Nephron (organoid): ENCODE measurements at regions not wholly inside any gene's neighbourhood (a gene's known extent, or its start where the extent isn't known, plus 50 kb on each side); places are given as distances from the start of the nearest gene placed in this dataset.

Source experiments
- H3K27ac Mint-ChIP-seq, 3 experiments: 2 replicates each; pipeline ENCODE4 v1.8.0; 2020; ENCODE audit warnings: mixed read lengths in 3 of 3, mild to moderate bottlenecking in 2 of 3, moderate library complexity in 1 of 3
- H3K27me3 Mint-ChIP-seq: 2 replicates; pipeline ENCODE4 v1.8.0; 2021; ENCODE audit warnings: low read depth, mild to moderate bottlenecking, moderate library complexity, mixed read lengths
- H3K36me3 Mint-ChIP-seq: 2 replicates; pipeline ENCODE4 v1.8.0; 2020; ENCODE audit warnings: low read depth, mixed read lengths
- H3K4me1 Mint-ChIP-seq: 2 replicates; pipeline ENCODE4 v1.8.0; 2020; ENCODE audit warnings: mixed read lengths
- H3K4me3 Mint-ChIP-seq, 3 experiments: 2 replicates each; pipeline ENCODE4 v1.8.0; 2020; ENCODE audit warnings: mild to moderate bottlenecking in 3 of 3, mixed read lengths in 3 of 3, moderate library complexity in 2 of 3
- H3K9me3 Mint-ChIP-seq: 2 replicates; pipeline ENCODE4 v1.8.0; 2020; ENCODE audit warnings: mixed read lengths
- CTCF ChIP-seq, 3 experiments: fragments of 200-600 bp; sonication (generic); IDR thresholded peaks; one replicate each; pipeline ENCODE4 v1.5.0; 2021; ENCODE audit warnings: antibody characterized with exemption in 3 of 3; ENCODE audit not compliant: unreplicated experiment in 3 of 3

GRCh38 chr3:82364827-82365226, 603.4 kb upstream of the GBE1 start:
- H3K36me3 Mint-ChIP-seq = no peaks in the 10 kb centered on the region
- no peak overlapping the region for H3K27ac Mint-ChIP-seq
- H3K4me3 Mint-ChIP-seq = no peak overlapping the region
- no peaks in the 10 kb centered on the region for H3K4me1 Mint-ChIP-seq
- no peaks in the 10 kb centered on the region for H3K9me3 Mint-ChIP-seq
- TF ChIP-seq CTCF (IDR thresholded peaks at IDR 0.05; ENCODE audit: unreplicated experiment in 3 of 3) = no peak
- no peaks in the 10 kb centered on the region for H3K27me3 Mint-ChIP-seq

GRCh38 chr3:82363131-82363530, 601.7 kb upstream of the GBE1 start:
- H3K9me3 Mint-ChIP-seq = no peaks in the 10 kb centered on the region
- H3K4me3 Mint-ChIP-seq = no peak overlapping the region
- no peaks in the 10 kb centered on the region for H3K36me3 Mint-ChIP-seq
- no peaks in the 10 kb centered on the region for H3K4me1 Mint-ChIP-seq
- no peak for TF ChIP-seq CTCF (IDR thresholded peaks at IDR 0.05; ENCODE audit: unreplicated experiment in 3 of 3)
- H3K27ac Mint-ChIP-seq = no peak overlapping the region
- H3K27me3 Mint-ChIP-seq = no peaks in the 10 kb centered on the region

GRCh38 chr3:82355228-82355627, 593.8 kb upstream of the GBE1 start:
- Mint-ChIP-seq H3K36me3 (no peaks in the 10 kb centered on the region), H3K9me3 (no peaks in the 10 kb centered on the region), H3K27ac (no peak overlapping the region), H3K27me3 (no peaks in the 10 kb centered on the region), H3K4me1 (no peaks in the 10 kb centered on the region), H3K4me3 (no peak overlapping the region)
- no peak for TF ChIP-seq CTCF (IDR thresholded peaks at IDR 0.05; ENCODE audit: unreplicated experiment in 3 of 3)

GRCh38 chr3:82354228-82354627, 592.8 kb upstream of the GBE1 start:
- Mint-ChIP-seq H3K4me3 (no peak overlapping the region), H3K27ac (no peak overlapping the region), H3K27me3 (no peaks in the 10 kb centered on the region), H3K9me3 (no peaks in the 10 kb centered on the region), H3K36me3 (no peaks in the 10 kb centered on the region), H3K4me1 (no peaks in the 10 kb centered on the region)
- no peak for TF ChIP-seq CTCF (IDR thresholded peaks at IDR 0.05; ENCODE audit: unreplicated experiment in 3 of 3)

GRCh38 chr3:82353306-82354171, 592.1 kb upstream of the GBE1 start:
- TF ChIP-seq CTCF (IDR thresholded peaks at IDR 0.05; ENCODE audit: unreplicated experiment in 3 of 3) = no peak

GRCh38 chr3:82347585-82347984, 586.1 kb upstream of the GBE1 start:
- no peak for TF ChIP-seq CTCF (IDR thresholded peaks at IDR 0.05; ENCODE audit: unreplicated experiment in 3 of 3)
- Mint-ChIP-seq H3K4me3 (no peak overlapping the region), H3K36me3 (no peaks in the 10 kb centered on the region), H3K4me1 (no peaks in the 10 kb centered on the region), H3K27ac (no peak overlapping the region), H3K9me3 (no peaks in the 10 kb centered on the region), H3K27me3 (no peaks in the 10 kb centered on the region)

More at GRCh38 chr3:82353306-82354171, 592.1 kb upstream of the GBE1 start:
- Mint-ChIP-seq H3K27me3 (no peaks in the 10 kb centered on the region), H3K4me1 (no peaks in the 10 kb centered on the region), H3K36me3 (no peaks in the 10 kb centered on the region), H3K9me3 (no peaks in the 10 kb centered on the region), H3K27ac (no peak overlapping the region), H3K4me3 (no peak overlapping the region)
